CD4-positive, alpha-beta T cell (primary cell): ENCODE measurements at regions not wholly inside any gene's neighbourhood (a gene's known extent, or its start where the extent isn't known, plus 50 kb on each side); places are given as distances from the start of the nearest gene placed in this dataset.

Experiments
- ATAC-seq: fragments of 200-7000 bp; cut with Tn5 transposase; one replicate; pipeline ENCODE4 v1.10.0; 2022; ENCODE audit warnings: mild to moderate bottlenecking; ENCODE audit not compliant: poor library complexity
- CTCF ChIA-PET: fragments of 350-600 bp; sonication (Branson Sonifier 250); formaldehyde crosslinking; loops from one replicate; lab custom pipeline; 2021; ENCODE audit warnings: antibody characterized with exemption, inconsistent platforms; lab: Charles Lee
- POLR2A ChIA-PET: fragments of 350-600 bp; sonication (Branson Sonifier 250); formaldehyde crosslinking; loops from one replicate; lab custom pipeline; 2021; ENCODE audit warnings: antibody characterized with exemption, inconsistent platforms; lab: Charles Lee
- DNase-seq, 14 experiments: peaks; one replicate each; pipeline ENCODE4 v3.0.0-alpha.2; 2013 to 2020; ENCODE audit warnings: mixed read lengths in 2 of 14
- H3K27ac ChIP-seq, 2 donors: one replicate each; pipeline versions ENCODE4 v1.5.1 to v1.7.0; 2013; ENCODE audit warnings: low read length in 2 of 2, low read depth in 1 of 2, mild to moderate bottlenecking in 1 of 2
- H3K27me3 ChIP-seq, 2 experiments: 1 replicate in 1 of 2; 2 replicates in 1 of 2; pipeline versions ENCODE4 v1.6.1 to v1.7.0; 2013; ENCODE audit warnings: low read length in 2 of 2, control low read depth in 1 of 2, mild to moderate bottlenecking in 1 of 2, moderate library complexity in 1 of 2; ENCODE audit not compliant: insufficient read depth in 2 of 2, control insufficient read depth in 1 of 2
- H3K36me3 ChIP-seq: one replicate; pipeline ENCODE4 v1.6.1; 2013; ENCODE audit warnings: low read length, control low read depth; ENCODE audit not compliant: insufficient read depth
- H3K4me1 ChIP-seq: one replicate; pipeline ENCODE4 v1.6.1; 2013; ENCODE audit warnings: low read length, control low read depth; ENCODE audit not compliant: insufficient read depth
- H3K4me3 ChIP-seq: one replicate; pipeline ENCODE4 v1.5.1; 2013; ENCODE audit warnings: mild to moderate bottlenecking, low read length, moderate library complexity
- H3K9me3 ChIP-seq, 2 experiments: 1 replicate in 1 of 2; 2 replicates in 1 of 2; pipeline versions ENCODE4 v1.6.1 to v1.7.0; 2013; ENCODE audit warnings: low read length in 2 of 2, mild to moderate bottlenecking in 2 of 2, control low read depth in 1 of 2, moderate library complexity in 1 of 2; ENCODE audit not compliant: control insufficient read depth in 1 of 2, insufficient read depth in 1 of 2
- H3K27ac Mint-ChIP-seq: one replicate; pipeline ENCODE4 v1.8.0; 2020; ENCODE audit warnings: mixed read lengths
- H3K27me3 Mint-ChIP-seq: one replicate; pipeline ENCODE4 v1.8.0; 2021; ENCODE audit warnings: mixed read lengths
- H3K36me3 Mint-ChIP-seq: one replicate; pipeline ENCODE4 v1.8.0; 2021; ENCODE audit warnings: low read depth, mixed read lengths
- H3K4me1 Mint-ChIP-seq: one replicate; pipeline ENCODE4 v1.8.0; 2021; ENCODE audit warnings: low read depth, mixed read lengths
- H3K4me3 Mint-ChIP-seq: one replicate; pipeline ENCODE4 v1.8.0; 2020; ENCODE audit warnings: mild to moderate bottlenecking, mixed read lengths
- H3K9me3 Mint-ChIP-seq: one replicate; pipeline ENCODE4 v1.8.0; 2020; ENCODE audit warnings: mixed read lengths
- CTCF ChIP-seq: fragments of 200-600 bp; IDR thresholded peaks from one replicate; pipeline ENCODE4 v1.8.0; 2022; ENCODE audit warnings: antibody characterized with exemption, mild to moderate bottlenecking
- intact Hi-C, 2 experiments: fragments of 100-400 bp; cut with DNase I in 1 of 2; cut with micrococcal nuclease in 1 of 2; formaldehyde crosslinking; loops; one replicate each; pipeline versions ENCODE4 v1.15.1 to v1.9.0; 2023 to 2025; cut with DNase I, micrococcal nuclease

GRCh38 chr4:141530627-141531026, 105.8 kb upstream of the IL15 start:
- Histone ChIP-seq H3K27ac (no peak overlapping the region), H3K4me3 (no peak overlapping the region), H3K36me3 (no peaks in the 10 kb centered on the region), H3K9me3 (peaks cover 0 to 6% of the 10 kb centered on the region in 2 experiments), H3K27me3 (no peaks in the 10 kb centered on the region), H3K4me1 (no peaks in the 10 kb centered on the region)
- Mint-ChIP-seq H3K27me3 (no peaks in the 10 kb centered on the region), H3K9me3 (peaks cover 8% of the 10 kb centered on the region), H3K36me3 (no peaks in the 10 kb centered on the region), H3K4me3 (no peak overlapping the region), H3K27ac (no peak overlapping the region), H3K4me1 (no peaks in the 10 kb centered on the region)
- no peak for TF ChIP-seq CTCF
- intact Hi-C loops, result no loop called here
- ChIA-PET POLR2A (no interaction called here), CTCF (no interaction called here)
- no peak for DNase-seq
- no peak for ATAC-seq

GRCh38 chr4:141534985-141535384, 101.4 kb upstream of the IL15 start:
- ATAC-seq, result no peak
- Histone ChIP-seq H3K27me3 (no peaks in the 10 kb centered on the region), H3K4me3 (no peak overlapping the region), H3K4me1 (no peaks in the 10 kb centered on the region), H3K9me3 (no peaks in the 10 kb centered on the region), H3K36me3 (no peaks in the 10 kb centered on the region), H3K27ac (no peak overlapping the region)
- POLR2A ChIA-PET, result no interaction called here
- intact Hi-C loops, result no loop called here
- no peaks in the 10 kb centered on the region for H3K27me3 Mint-ChIP-seq
- no peaks in the 10 kb centered on the region for H3K4me1 Mint-ChIP-seq
- H3K4me3 Mint-ChIP-seq, result no peak overlapping the region
- H3K9me3 Mint-ChIP-seq, result peaks cover 9% of the 10 kb centered on the region
- no peaks in the 10 kb centered on the region for H3K36me3 Mint-ChIP-seq
- no peak for DNase-seq
- TF ChIP-seq CTCF, result no peak
- CTCF ChIA-PET, result no interaction called here
- no peak overlapping the region for H3K27ac Mint-ChIP-seq

- no peaks in the 10 kb centered on the region for H3K4me1 ChIP-seq
- H3K4me3 ChIP-seq, result no peak overlapping the region
- H3K4me1 Mint-ChIP-seq, result no peaks in the 10 kb centered on the region
- DNase-seq (no peak), ATAC-seq (no peak)
- no peaks in the 10 kb centered on the region for H3K9me3 ChIP-seq
- intact Hi-C loops, result no loop called here
- peaks cover 9% of the 10 kb centered on the region for H3K9me3 Mint-ChIP-seq
- no peak overlapping the region for H3K27ac ChIP-seq
- H3K27me3 ChIP-seq, result no peaks in the 10 kb centered on the region
- no peak overlapping the region for H3K4me3 Mint-ChIP-seq
- ChIA-PET POLR2A (no interaction called here), CTCF (no interaction called here)
- no peak for TF ChIP-seq CTCF
- no peaks in the 10 kb centered on the region for H3K36me3 Mint-ChIP-seq
- H3K36me3 ChIP-seq, result no peaks in the 10 kb centered on the region
- H3K27me3 Mint-ChIP-seq, result no peaks in the 10 kb centered on the region
- no peak overlapping the region for H3K27ac Mint-ChIP-seq
Measured at GRCh38 chr4:141538001-141538400, 98.4 kb upstream of the IL15 start.
